SH-SY5Y (cell line): ENCODE measurements at regions not wholly inside any gene's neighbourhood (a gene's known extent, or its start where the extent isn't known, plus 50 kb on each side); places are given as distances from the start of the nearest gene placed in this dataset.

ENCODE experiments used
- GATA2 ChIP-seq: IDR thresholded peaks from 2 replicates; pipeline ENCODE4 v1.6.1; 2011; ENCODE audit warnings: mild to moderate bottlenecking, low read depth, low read length
- GATA3 ChIP-seq: IDR thresholded peaks from 2 replicates; pipeline ENCODE4 v1.6.1; 2011; ENCODE audit warnings: low read depth, mild to moderate bottlenecking, low read length, moderate library complexity

DNA sequence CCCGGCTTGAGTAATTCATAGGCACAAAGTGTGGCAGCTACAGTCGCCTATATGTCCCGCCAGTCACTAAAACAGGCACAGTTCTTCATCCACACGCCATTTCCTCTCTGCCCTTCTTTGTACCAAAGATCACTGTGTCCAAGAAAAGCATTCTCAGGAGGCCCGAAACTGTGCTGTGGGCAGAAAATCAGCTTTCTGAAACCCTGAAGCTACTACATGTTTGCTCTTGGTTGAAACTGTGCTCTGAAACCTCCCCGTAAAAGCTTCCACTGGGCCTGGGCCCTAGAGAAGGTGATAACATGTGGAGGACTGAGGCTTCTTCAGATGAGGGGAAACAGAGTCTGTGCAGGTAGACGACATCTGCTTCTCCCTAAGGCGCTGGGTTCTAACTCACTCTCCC lies 75.6 kb upstream of the ID2 start:
- TF ChIP-seq GATA3 (no peak), GATA2 (no peak)
